ENCODE measurements at regions not wholly inside any gene's neighbourhood (a gene's known extent, or its start where the extent isn't known, plus 50 kb on each side); places are given as distances from the start of the nearest gene placed in this dataset.

DNA sequence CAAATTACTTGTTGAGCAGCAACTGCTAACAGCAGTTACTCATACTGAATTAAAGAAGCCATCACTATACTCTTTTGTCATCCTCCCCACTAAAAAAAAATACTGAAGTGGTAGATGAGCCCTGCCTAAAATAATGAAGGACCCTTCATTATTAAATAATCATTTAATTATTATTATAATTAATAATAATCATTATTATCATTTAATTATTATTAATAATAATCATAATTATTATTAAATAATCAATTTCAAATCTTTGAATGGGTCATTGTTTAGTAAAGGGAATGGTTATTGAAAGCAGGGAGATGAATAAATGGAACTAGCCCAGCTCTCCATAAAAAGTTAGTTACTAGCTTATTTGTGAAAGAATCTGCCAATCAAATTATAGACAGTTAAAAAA, 396.4 kb downstream of the NFIB start:
- Histone ChIP-seq H2AFZ (no peak overlapping the region), H3K27me3 (ENCODE audit: insufficient read depth) (no peaks in the 10 kb centered on the region), H3K4me2 (no peak overlapping the region), H4K20me1 (replicated peaks; ENCODE audit: insufficient read depth) (no peaks in the 10 kb centered on the region), H3K36me3 (ENCODE audit: insufficient read depth) (no peaks in the 10 kb centered on the region), H3K9me2 (ENCODE audit: insufficient read depth) (peaks cover 9% of the 10 kb centered on the region; the same call in 1 of the 2 replicates), H3K79me2 (replicated peaks; ENCODE audit: insufficient read depth) (no peaks in the 10 kb centered on the region), H3K27ac (ENCODE audit: low read depth) (no peak overlapping the region), H3K4me1 (ENCODE audit: insufficient read depth) (no peaks in the 10 kb centered on the region), H3K4me3 (no peak overlapping the region), H3F3A (replicated peaks; ENCODE audit: low read depth) (no peaks in the 10 kb centered on the region)
- TF ChIP-seq, protein P1, sequence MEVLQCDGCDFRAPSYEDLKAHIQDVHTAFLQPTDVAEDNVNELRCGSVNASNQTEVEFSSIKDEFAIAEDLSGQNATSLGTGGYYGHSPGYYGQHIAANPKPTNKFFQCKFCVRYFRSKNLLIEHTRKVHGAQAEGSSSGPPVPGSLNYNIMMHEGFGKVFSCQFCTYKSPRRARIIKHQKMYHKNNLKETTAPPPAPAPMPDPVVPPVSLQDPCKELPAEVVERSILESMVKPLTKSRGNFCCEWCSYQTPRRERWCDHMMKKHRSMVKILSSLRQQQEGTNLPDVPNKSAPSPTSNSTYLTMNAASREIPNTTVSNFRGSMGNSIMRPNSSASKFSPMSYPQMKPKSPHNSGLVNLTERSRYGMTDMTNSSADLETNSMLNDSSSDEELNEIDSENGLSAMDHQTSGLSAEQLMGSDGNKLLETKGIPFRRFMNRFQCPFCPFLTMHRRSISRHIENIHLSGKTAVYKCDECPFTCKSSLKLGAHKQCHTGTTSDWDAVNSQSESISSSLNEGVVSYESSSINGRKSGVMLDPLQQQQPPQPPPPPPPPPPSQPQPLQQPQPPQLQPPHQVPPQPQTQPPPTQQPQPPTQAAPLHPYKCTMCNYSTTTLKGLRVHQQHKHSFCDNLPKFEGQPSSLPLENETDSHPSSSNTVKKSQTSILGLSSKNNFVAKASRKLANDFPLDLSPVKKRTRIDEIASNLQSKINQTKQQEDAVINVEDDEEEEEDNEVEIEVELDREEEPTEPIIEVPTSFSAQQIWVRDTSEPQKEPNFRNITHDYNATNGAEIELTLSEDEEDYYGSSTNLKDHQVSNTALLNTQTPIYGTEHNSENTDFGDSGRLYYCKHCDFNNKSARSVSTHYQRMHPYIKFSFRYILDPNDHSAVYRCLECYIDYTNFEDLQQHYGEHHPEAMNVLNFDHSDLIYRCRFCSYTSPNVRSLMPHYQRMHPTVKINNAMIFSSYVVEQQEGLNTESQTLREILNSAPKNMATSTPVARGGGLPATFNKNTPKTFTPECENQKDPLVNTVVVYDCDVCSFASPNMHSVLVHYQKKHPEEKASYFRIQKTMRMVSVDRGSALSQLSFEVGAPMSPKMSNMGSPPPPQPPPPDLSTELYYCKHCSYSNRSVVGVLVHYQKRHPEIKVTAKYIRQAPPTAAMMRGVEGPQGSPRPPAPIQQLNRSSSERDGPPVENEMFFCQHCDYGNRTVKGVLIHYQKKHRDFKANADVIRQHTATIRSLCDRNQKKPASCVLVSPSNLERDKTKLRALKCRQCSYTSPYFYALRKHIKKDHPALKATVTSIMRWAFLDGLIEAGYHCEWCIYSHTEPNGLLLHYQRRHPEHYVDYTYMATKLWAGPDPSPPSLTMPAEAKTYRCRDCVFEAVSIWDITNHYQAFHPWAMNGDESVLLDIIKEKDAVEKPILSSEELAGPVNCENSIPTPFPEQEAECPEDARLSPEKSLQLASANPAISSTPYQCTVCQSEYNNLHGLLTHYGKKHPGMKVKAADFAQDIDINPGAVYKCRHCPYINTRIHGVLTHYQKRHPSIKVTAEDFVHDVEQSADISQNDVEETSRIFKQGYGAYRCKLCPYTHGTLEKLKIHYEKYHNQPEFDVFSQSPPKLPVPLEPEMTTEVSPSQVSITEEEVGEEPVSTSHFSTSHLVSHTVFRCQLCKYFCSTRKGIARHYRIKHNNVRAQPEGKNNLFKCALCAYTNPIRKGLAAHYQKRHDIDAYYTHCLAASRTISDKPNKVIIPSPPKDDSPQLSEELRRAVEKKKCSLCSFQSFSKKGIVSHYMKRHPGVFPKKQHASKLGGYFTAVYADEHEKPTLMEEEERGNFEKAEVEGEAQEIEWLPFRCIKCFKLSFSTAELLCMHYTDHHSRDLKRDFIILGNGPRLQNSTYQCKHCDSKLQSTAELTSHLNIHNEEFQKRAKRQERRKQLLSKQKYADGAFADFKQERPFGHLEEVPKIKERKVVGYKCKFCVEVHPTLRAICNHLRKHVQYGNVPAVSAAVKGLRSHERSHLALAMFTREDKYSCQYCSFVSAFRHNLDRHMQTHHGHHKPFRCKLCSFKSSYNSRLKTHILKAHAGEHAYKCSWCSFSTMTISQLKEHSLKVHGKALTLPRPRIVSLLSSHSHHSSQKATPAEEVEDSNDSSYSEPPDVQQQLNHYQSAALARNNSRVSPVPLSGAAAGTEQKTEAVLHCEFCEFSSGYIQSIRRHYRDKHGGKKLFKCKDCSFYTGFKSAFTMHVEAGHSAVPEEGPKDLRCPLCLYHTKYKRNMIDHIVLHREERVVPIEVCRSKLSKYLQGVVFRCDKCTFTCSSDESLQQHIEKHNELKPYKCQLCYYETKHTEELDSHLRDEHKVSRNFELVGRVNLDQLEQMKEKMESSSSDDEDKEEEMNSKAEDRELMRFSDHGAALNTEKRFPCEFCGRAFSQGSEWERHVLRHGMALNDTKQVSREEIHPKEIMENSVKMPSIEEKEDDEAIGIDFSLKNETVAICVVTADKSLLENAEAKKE (CRISPR knock-in tag; IDR thresholded peaks at IDR 0.05), result no peak
- TF ChIP-seq, protein P2, sequence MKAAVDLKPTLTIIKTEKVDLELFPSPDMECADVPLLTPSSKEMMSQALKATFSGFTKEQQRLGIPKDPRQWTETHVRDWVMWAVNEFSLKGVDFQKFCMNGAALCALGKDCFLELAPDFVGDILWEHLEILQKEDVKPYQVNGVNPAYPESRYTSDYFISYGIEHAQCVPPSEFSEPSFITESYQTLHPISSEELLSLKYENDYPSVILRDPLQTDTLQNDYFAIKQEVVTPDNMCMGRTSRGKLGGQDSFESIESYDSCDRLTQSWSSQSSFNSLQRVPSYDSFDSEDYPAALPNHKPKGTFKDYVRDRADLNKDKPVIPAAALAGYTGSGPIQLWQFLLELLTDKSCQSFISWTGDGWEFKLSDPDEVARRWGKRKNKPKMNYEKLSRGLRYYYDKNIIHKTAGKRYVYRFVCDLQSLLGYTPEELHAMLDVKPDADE (IDR thresholded peaks at IDR 0.05), result no peak
- TF ChIP-seq ZNF331 (CRISPR knock-in tag; IDR thresholded peaks at IDR 0.05; ENCODE audit: low read depth) (no peak), JUNB (IDR thresholded peaks at IDR 0.05; ENCODE audit: unreplicated experiment) (no peak)
- TF ChIP-seq, protein P3, sequence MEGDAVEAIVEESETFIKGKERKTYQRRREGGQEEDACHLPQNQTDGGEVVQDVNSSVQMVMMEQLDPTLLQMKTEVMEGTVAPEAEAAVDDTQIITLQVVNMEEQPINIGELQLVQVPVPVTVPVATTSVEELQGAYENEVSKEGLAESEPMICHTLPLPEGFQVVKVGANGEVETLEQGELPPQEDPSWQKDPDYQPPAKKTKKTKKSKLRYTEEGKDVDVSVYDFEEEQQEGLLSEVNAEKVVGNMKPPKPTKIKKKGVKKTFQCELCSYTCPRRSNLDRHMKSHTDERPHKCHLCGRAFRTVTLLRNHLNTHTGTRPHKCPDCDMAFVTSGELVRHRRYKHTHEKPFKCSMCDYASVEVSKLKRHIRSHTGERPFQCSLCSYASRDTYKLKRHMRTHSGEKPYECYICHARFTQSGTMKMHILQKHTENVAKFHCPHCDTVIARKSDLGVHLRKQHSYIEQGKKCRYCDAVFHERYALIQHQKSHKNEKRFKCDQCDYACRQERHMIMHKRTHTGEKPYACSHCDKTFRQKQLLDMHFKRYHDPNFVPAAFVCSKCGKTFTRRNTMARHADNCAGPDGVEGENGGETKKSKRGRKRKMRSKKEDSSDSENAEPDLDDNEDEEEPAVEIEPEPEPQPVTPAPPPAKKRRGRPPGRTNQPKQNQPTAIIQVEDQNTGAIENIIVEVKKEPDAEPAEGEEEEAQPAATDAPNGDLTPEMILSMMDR (conservative IDR thresholded peaks at IDR 0.05; ENCODE audit: low read depth in 2 of 2), result no peak
- no peak for DNase-seq (ENCODE audit: low spot score)
- no peak overlapping the region for H3K4me3 Mint-ChIP-seq
- ATAC-seq, result no peak
- H3K27ac Mint-ChIP-seq, result no peak overlapping the region
- no peaks in the 10 kb centered on the region for H3K4me1 Mint-ChIP-seq
- H3K9me3 Mint-ChIP-seq, result no peaks in the 10 kb centered on the region
- no peaks in the 10 kb centered on the region for H3K27me3 Mint-ChIP-seq (ENCODE audit: insufficient read depth, low read depth, poor library complexity)
- H3K36me3 Mint-ChIP-seq (ENCODE audit: low read depth), result no peaks in the 10 kb centered on the region

All from GM23338 (cell line).